Kidney (tissue), 13 donors: ENCODE measurements at regions not wholly inside any gene's neighbourhood (a gene's known extent, or its start where the extent isn't known, plus 50 kb on each side); places are given as distances from the start of the nearest gene placed in this dataset.

Experiments
- DNase-seq, 5 donors: peaks; one replicate each; pipeline ENCODE4 v3.0.0-alpha.2; 2013 to 2020
- FAIRE-seq: peaks from 2 replicates; lab custom pipeline; 2012; peaks lifted over from hg19 to GRCh38; lab: Jason Lieb, UNC
- H3K27ac ChIP-seq, 2 donors: one replicate each; pipeline ENCODE4 v1.7.0; 2013; ENCODE audit warnings: low read depth in 2 of 2, low read length in 2 of 2, inconsistent platforms in 1 of 2
- H3K27me3 ChIP-seq: one replicate; pipeline ENCODE4 v1.7.1; 2013; ENCODE audit warnings: low read length, inconsistent platforms; ENCODE audit not compliant: control insufficient read depth, insufficient read depth
- H3K36me3 ChIP-seq, 3 donors: one replicate each; pipeline versions ENCODE4 v1.7.0 to v1.7.1; 2013; ENCODE audit warnings: low read length in 3 of 3, control low read depth in 1 of 3, inconsistent platforms in 1 of 3; ENCODE audit not compliant: insufficient read depth in 3 of 3, control insufficient read depth in 2 of 3
- H3K4me1 ChIP-seq, 3 donors: one replicate each; pipeline versions ENCODE4 v1.7.0 to v1.7.1; 2013; ENCODE audit warnings: low read length in 3 of 3, inconsistent platforms in 1 of 3, low read depth in 1 of 3; ENCODE audit not compliant: control insufficient read depth in 2 of 3, insufficient read depth in 2 of 3
- H3K4me3 ChIP-seq, 3 donors: one replicate each; pipeline versions ENCODE4 v1.7.0 to v1.8.1; 2013; ENCODE audit warnings: low read length in 3 of 3, control low read depth in 1 of 3, inconsistent platforms in 1 of 3
- H3K9ac ChIP-seq, 3 donors: one replicate each; pipeline versions ENCODE4 v1.7.0 to v1.7.1; 2013; ENCODE audit warnings: low read length in 3 of 3, control low read depth in 1 of 3, inconsistent platforms in 1 of 3
- H3K9me3 ChIP-seq, 3 donors: one replicate each; pipeline versions ENCODE4 v1.7.0 to v1.7.1; 2013; ENCODE audit warnings: low read length in 3 of 3, control low read depth in 1 of 3, inconsistent platforms in 1 of 3; ENCODE audit not compliant: control insufficient read depth in 2 of 3, insufficient read depth in 1 of 3
- intact Hi-C: fragments of 100-400 bp; cut with DNase I; formaldehyde crosslinking; loops from one replicate; pipeline ENCODE4 v1.11.1; 2022
- TF ChIP-seq, protein P1 (sequence below): IDR thresholded peaks from 3 replicates; pipeline ENCODE4 v1.5.1; 2012; ENCODE audit warnings: mild to moderate bottlenecking, moderate library complexity, borderline replicate concordance; ENCODE audit not compliant: insufficient read depth; ENCODE audit errors: extremely low read depth
- donor health status: control.
- donor health status: control.
- donor health status: control.
- donor health status: control.
- donor health status: control.
- donor health status: DM: yes; HTN: yes; CAD: no.
- donor health status: Normal renal cell carcinoma (clear cell type).

DNA sequence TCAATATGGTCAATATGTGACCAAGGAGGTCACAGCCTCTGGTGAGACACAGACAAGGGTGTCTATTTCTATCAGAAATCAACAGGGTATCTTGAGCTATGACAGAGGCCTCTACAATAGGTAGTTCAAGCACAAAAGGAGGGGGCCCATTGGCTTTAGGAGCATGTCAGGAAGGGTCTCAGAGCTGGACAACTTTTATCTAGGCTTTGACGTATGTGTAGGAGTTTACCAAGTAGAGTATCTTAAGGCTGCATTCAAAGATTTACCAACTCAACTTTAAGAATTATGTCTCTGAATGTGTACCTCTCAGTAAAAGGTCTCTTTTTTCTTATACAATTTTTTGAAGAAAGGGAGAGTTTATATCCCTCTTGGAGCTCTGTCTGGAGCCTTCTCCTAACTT lies 297.2 kb downstream of the NSG2 start:
- intact Hi-C loops = no loop called here
- no peaks in the 10 kb centered on the region for H3K9me3 ChIP-seq
- TF ChIP-seq, protein P1, sequence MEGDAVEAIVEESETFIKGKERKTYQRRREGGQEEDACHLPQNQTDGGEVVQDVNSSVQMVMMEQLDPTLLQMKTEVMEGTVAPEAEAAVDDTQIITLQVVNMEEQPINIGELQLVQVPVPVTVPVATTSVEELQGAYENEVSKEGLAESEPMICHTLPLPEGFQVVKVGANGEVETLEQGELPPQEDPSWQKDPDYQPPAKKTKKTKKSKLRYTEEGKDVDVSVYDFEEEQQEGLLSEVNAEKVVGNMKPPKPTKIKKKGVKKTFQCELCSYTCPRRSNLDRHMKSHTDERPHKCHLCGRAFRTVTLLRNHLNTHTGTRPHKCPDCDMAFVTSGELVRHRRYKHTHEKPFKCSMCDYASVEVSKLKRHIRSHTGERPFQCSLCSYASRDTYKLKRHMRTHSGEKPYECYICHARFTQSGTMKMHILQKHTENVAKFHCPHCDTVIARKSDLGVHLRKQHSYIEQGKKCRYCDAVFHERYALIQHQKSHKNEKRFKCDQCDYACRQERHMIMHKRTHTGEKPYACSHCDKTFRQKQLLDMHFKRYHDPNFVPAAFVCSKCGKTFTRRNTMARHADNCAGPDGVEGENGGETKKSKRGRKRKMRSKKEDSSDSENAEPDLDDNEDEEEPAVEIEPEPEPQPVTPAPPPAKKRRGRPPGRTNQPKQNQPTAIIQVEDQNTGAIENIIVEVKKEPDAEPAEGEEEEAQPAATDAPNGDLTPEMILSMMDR = no peak
- H3K27ac ChIP-seq = no peak overlapping the region
- H3K36me3 ChIP-seq = no peaks in the 10 kb centered on the region
- H3K27me3 ChIP-seq = no peaks in the 10 kb centered on the region
- no peak overlapping the region for H3K9ac ChIP-seq
- no peak for FAIRE-seq
- DNase-seq = no peak
- H3K4me1 ChIP-seq = no peaks in the 10 kb centered on the region
- no peak overlapping the region for H3K4me3 ChIP-seq

DNA sequence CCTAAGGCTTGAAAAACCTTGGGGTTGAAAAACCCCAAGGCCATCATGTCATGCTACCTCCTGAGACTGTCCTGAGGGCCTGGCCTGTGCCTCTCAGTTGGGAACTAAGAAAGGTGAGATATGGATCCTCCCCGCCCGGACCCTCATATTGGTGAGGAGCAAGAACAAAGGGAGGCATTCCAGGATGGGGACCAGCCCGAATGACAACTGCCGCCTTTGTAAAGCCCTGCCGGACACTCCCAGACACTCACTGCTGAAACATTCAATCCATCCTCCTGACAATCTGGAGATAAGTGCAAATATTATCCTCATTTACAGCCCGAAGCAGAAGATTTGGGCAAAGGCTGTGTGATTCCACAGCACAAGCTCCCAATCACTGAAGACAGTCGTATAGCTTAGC lies 298.3 kb downstream of the NSG2 start:
- no peak overlapping the region for H3K4me3 ChIP-seq
- H3K9ac ChIP-seq = no peak overlapping the region
- FAIRE-seq = no peak

DNA sequence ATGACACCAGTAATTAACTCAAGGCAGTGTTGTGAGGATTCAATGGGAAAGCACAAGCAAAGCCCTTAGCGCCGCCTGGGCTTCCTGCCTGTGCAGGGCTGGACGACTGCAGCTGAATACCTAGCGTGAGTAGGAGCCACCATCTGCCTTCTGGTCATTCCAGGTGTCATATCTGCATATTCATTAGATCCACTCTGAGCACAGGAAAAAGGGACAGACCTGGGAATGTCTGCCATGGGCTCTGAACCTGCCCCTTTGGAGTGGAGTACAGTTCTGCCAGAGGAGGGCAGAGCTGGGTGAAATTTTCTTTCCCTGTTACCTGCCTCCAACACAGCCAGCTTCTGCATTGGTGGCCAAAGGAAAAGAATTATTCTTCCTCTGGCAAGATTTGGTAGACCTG lies 298.8 kb downstream of the NSG2 start:
- no peak for FAIRE-seq
- no peaks in the 10 kb centered on the region for H3K36me3 ChIP-seq
- H3K4me3 ChIP-seq = no peak overlapping the region
- intact Hi-C loops = no loop called here
- TF ChIP-seq, protein P1 = no peak
- H3K4me1 ChIP-seq = no peaks in the 10 kb centered on the region
- no peaks in the 10 kb centered on the region for H3K9me3 ChIP-seq
- no peak overlapping the region for H3K27ac ChIP-seq
- no peak for DNase-seq
- H3K27me3 ChIP-seq = no peaks in the 10 kb centered on the region
- H3K9ac ChIP-seq = no peak overlapping the region

More for the DNA sequence above, 298.3 kb downstream of the NSG2 start:
- Histone ChIP-seq H3K4me1 (no peaks in the 10 kb centered on the region), H3K27ac (no peak overlapping the region), H3K36me3 (no peaks in the 10 kb centered on the region), H3K9me3 (no peaks in the 10 kb centered on the region), H3K27me3 (no peaks in the 10 kb centered on the region)
- TF ChIP-seq, protein P1 = no peak
- intact Hi-C loops = no loop called here
- DNase-seq = no peak

DNA sequence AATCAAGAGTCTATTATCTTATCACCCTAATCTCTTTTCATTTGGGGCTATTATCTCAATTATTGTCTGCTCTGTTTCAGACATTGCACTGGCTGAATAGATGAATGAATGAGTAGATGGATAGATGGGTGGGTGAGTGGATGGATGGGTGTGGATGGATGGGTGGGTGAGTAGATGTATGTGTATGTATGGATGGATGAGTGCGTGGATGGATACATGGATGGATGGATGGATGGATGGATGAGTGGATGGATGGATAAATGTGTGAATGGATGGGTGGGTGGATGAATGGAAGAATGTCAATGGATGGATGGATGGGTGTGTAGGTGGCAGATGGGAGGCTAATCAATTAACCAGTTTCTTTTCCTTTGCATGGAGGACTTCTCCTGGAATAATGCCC lies 301.7 kb downstream of the NSG2 start:
- TF ChIP-seq, protein P1 = no peak
- no peaks in the 10 kb centered on the region for H3K4me1 ChIP-seq
- no peak overlapping the region for H3K27ac ChIP-seq
- intact Hi-C loops = no loop called here
- H3K9me3 ChIP-seq = no peaks in the 10 kb centered on the region
- no peaks in the 10 kb centered on the region for H3K27me3 ChIP-seq
- no peaks in the 10 kb centered on the region for H3K36me3 ChIP-seq
- no peak overlapping the region for H3K4me3 ChIP-seq
- DNase-seq (no peak), FAIRE-seq (no peak)
- H3K9ac ChIP-seq = no peak overlapping the region
